Liver (tissue), 8 donors: ENCODE measurements at regions not wholly inside any gene's neighbourhood (a gene's known extent, or its start where the extent isn't known, plus 50 kb on each side); places are given as distances from the start of the nearest gene placed in this dataset.

Source experiments
- DNase-seq: peaks from one replicate; pipeline ENCODE4 v3.0.0-alpha.2; 2017; ENCODE audit warnings: low spot score
- H3K27ac ChIP-seq, 2 donors: one replicate each; pipeline ENCODE4 v1.7.0; 2013; ENCODE audit warnings: inconsistent platforms in 2 of 2, low read length in 2 of 2, control low read depth in 1 of 2, low read depth in 1 of 2, mild to moderate bottlenecking in 1 of 2
- H3K27me3 ChIP-seq, 4 donors: one replicate each; pipeline versions ENCODE4 v1.6.1 to v1.7.0; 2013; ENCODE audit warnings: low read length in 3 of 4, inconsistent platforms in 1 of 4, mild to moderate bottlenecking in 1 of 4, moderate library complexity in 1 of 4; ENCODE audit not compliant: control insufficient read depth in 4 of 4, insufficient read depth in 4 of 4
- H3K36me3 ChIP-seq, 4 donors: one replicate each; pipeline versions ENCODE4 v1.6.1 to v1.7.0; 2013; ENCODE audit warnings: low read length in 3 of 4, mild to moderate bottlenecking in 3 of 4, low read depth in 1 of 4, moderate library complexity in 1 of 4; ENCODE audit not compliant: control insufficient read depth in 4 of 4, insufficient read depth in 3 of 4
- H3K4me1 ChIP-seq, 4 donors: one replicate each; pipeline versions ENCODE4 v1.6.1 to v1.7.0; 2013; ENCODE audit warnings: low read length in 3 of 4, mild to moderate bottlenecking in 3 of 4, moderate library complexity in 1 of 4; ENCODE audit not compliant: control insufficient read depth in 4 of 4, insufficient read depth in 4 of 4
- H3K4me3 ChIP-seq, 3 donors: one replicate each; pipeline versions ENCODE4 v1.6.1 to v1.7.0; 2013; ENCODE audit warnings: low read length in 3 of 3, control low read depth in 1 of 3, low read depth in 1 of 3, mild to moderate bottlenecking in 1 of 3
- H3K9ac ChIP-seq, 2 donors: one replicate each; pipeline ENCODE4 v1.7.0; 2013; ENCODE audit warnings: low read length in 2 of 2, mild to moderate bottlenecking in 2 of 2, moderate library complexity in 2 of 2, control low read depth in 1 of 2, low read depth in 1 of 2
- H3K9me3 ChIP-seq, 4 donors: one replicate each; pipeline versions ENCODE4 v1.6.1 to v1.7.0; 2013; ENCODE audit warnings: low read length in 3 of 4; ENCODE audit not compliant: control insufficient read depth in 4 of 4
- EGR1 ChIP-seq, 2 donors: IDR thresholded peaks; 2 replicates each; pipeline ENCODE4 v1.6.1; 2016 to 2018; ENCODE audit warnings: antibody characterized with exemption in 2 of 2, low read depth in 2 of 2
- FOXA1 ChIP-seq: IDR thresholded peaks from 2 replicates; pipeline ENCODE4 v1.6.1; 2016; ENCODE audit warnings: antibody characterized with exemption
- FOXA2 ChIP-seq: IDR thresholded peaks from 2 replicates; pipeline ENCODE4 v1.6.1; 2016; ENCODE audit warnings: antibody characterized with exemption
- GABPA ChIP-seq, 2 donors: IDR thresholded peaks in 1 of 2; conservative IDR thresholded peaks in 1 of 2; 2 replicates each; pipeline ENCODE4 v1.6.1; 2016; ENCODE audit warnings: antibody characterized with exemption in 2 of 2, mild to moderate bottlenecking in 1 of 2, moderate library complexity in 1 of 2
- HNF4A ChIP-seq, 2 donors: conservative IDR thresholded peaks; 2 replicates each; pipeline ENCODE4 v1.6.1; 2016; ENCODE audit warnings: antibody characterized with exemption in 2 of 2, mild to moderate bottlenecking in 2 of 2
- HNF4G ChIP-seq: IDR thresholded peaks from 2 replicates; pipeline ENCODE4 v1.6.1; 2016; ENCODE audit warnings: antibody characterized with exemption
- JUND ChIP-seq, 2 donors: IDR thresholded peaks; 2 replicates each; pipeline ENCODE4 v1.6.1; 2016; ENCODE audit warnings: antibody characterized with exemption in 2 of 2
- NR2F2 ChIP-seq: IDR thresholded peaks from 2 replicates; pipeline ENCODE4 v1.6.1; 2016; ENCODE audit warnings: antibody characterized with exemption
- RAD21 ChIP-seq, 2 donors: IDR thresholded peaks; 2 replicates each; pipeline ENCODE4 v1.6.1; 2016; ENCODE audit warnings: antibody characterized with exemption in 2 of 2, mild to moderate bottlenecking in 2 of 2
- RXRA ChIP-seq, 2 donors: IDR thresholded peaks; 2 replicates each; pipeline ENCODE4 v1.6.1; 2017 to 2018; ENCODE audit warnings: antibody characterized with exemption in 2 of 2, mild to moderate bottlenecking in 1 of 2
- SP1 ChIP-seq: IDR thresholded peaks from 2 replicates; pipeline ENCODE4 v1.6.1; 2018; ENCODE audit warnings: antibody characterized with exemption, mild to moderate bottlenecking
- TAF1 ChIP-seq: conservative IDR thresholded peaks from 2 replicates; pipeline ENCODE4 v1.6.1; 2016; ENCODE audit warnings: antibody characterized with exemption, mild to moderate bottlenecking
- YY1 ChIP-seq: IDR thresholded peaks from 2 replicates; pipeline ENCODE4 v1.6.1; 2016; ENCODE audit warnings: antibody characterized with exemption, mild to moderate bottlenecking
- WGBS: extraction: QIAGEN DNeasy Blood & Tissue Kit; methylation state at CpG from one replicate; pipeline ENCODE4 v1.1.7; 2013; 5-methylcytosine and 5-hydroxymethylcytosine counted together
- TF ChIP-seq, protein P1 (sequence below): fragments of 150-350 bp; IDR thresholded peaks from 2 replicates; pipeline ENCODE4 v1.5.1; 2017; ENCODE audit warnings: improper control_type of control experiment, low read depth, low read length; ENCODE audit not compliant: missing input control
- TF ChIP-seq, protein P2 (sequence below): IDR thresholded peaks from 2 replicates; pipeline ENCODE4 v1.6.1; 2016; ENCODE audit warnings: antibody characterized with exemption
- TF ChIP-seq, protein P3 (sequence below): IDR thresholded peaks from 2 replicates; pipeline ENCODE4 v1.6.1; 2016; ENCODE audit warnings: antibody characterized with exemption, mild to moderate bottlenecking
- TF ChIP-seq, protein P4 (sequence below): IDR thresholded peaks from 2 replicates; pipeline ENCODE4 v1.6.1; 2016; ENCODE audit warnings: antibody characterized with exemption
- TF ChIP-seq, protein P5 (sequence below): IDR thresholded peaks from 2 replicates; pipeline ENCODE4 v1.6.1; 2016; ENCODE audit warnings: antibody characterized with exemption
- donor health status: healthy.
- donor health status: healthy.
- donor health status: healthy.
- donor health status: healthy.
- donor health status: healthy.

DNA sequence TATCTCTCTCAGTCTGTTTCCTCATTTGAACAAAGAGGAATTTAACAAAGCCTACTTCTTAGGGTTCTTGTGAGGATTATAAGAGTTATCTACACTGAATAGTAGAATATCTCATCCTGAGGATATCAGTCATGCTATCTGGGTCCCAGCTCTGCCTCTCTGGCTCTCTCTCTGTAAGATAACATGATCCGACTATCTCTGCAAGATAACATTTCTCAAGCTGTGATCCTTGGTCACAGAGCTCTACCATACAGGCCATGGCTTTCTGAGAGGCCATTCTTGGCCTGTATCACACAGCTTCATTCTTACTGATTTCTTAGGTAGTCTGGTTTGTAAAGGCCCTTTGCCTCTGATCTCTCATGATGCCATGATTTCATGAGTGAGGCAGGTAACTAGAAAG, 71.0 kb upstream of the TRABD2B start:
- WGBS, result 92% methylated on average over 1 of the region's 1 CpG
- no peak for DNase-seq
- Histone ChIP-seq H3K36me3 (no peaks in the 10 kb centered on the region), H3K9me3 (no peaks in the 10 kb centered on the region), H3K27ac (no peak overlapping the region), H3K4me1 (peaks cover 0 to 19% (median 2%) of the 10 kb centered on the region in 4 donors), H3K27me3 (no peaks in the 10 kb centered on the region), H3K9ac (no peak overlapping the region), H3K4me3 (no peak overlapping the region)
- TF ChIP-seq, protein P1, sequence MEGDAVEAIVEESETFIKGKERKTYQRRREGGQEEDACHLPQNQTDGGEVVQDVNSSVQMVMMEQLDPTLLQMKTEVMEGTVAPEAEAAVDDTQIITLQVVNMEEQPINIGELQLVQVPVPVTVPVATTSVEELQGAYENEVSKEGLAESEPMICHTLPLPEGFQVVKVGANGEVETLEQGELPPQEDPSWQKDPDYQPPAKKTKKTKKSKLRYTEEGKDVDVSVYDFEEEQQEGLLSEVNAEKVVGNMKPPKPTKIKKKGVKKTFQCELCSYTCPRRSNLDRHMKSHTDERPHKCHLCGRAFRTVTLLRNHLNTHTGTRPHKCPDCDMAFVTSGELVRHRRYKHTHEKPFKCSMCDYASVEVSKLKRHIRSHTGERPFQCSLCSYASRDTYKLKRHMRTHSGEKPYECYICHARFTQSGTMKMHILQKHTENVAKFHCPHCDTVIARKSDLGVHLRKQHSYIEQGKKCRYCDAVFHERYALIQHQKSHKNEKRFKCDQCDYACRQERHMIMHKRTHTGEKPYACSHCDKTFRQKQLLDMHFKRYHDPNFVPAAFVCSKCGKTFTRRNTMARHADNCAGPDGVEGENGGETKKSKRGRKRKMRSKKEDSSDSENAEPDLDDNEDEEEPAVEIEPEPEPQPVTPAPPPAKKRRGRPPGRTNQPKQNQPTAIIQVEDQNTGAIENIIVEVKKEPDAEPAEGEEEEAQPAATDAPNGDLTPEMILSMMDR, result no peak
- TF ChIP-seq, protein P2, sequence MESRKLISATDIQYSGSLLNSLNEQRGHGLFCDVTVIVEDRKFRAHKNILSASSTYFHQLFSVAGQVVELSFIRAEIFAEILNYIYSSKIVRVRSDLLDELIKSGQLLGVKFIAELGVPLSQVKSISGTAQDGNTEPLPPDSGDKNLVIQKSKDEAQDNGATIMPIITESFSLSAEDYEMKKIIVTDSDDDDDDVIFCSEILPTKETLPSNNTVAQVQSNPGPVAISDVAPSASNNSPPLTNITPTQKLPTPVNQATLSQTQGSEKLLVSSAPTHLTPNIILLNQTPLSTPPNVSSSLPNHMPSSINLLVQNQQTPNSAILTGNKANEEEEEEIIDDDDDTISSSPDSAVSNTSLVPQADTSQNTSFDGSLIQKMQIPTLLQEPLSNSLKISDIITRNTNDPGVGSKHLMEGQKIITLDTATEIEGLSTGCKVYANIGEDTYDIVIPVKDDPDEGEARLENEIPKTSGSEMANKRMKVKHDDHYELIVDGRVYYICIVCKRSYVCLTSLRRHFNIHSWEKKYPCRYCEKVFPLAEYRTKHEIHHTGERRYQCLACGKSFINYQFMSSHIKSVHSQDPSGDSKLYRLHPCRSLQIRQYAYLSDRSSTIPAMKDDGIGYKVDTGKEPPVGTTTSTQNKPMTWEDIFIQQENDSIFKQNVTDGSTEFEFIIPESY, result no peak
- TF ChIP-seq YY1 (no peak), SP1 (no peak), EGR1 (IDR thresholded peaks at IDR 0.05; ENCODE audit: low read depth in 2 of 2) (no peak), FOXA1 (no peak), FOXA2 (no peak), TAF1 (no peak), RXRA (IDR thresholded peaks at IDR 0.05) (no peak), NR2F2 (no peak), HNF4A (conservative IDR thresholded peaks at IDR 0.05) (no peak), GABPA (IDR thresholded peaks at IDR 0.05 in 1 of 2, conservative IDR thresholded peaks at IDR 0.05 in 1 of 2) (no peak), HNF4G (no peak)
- TF ChIP-seq, protein P3, sequence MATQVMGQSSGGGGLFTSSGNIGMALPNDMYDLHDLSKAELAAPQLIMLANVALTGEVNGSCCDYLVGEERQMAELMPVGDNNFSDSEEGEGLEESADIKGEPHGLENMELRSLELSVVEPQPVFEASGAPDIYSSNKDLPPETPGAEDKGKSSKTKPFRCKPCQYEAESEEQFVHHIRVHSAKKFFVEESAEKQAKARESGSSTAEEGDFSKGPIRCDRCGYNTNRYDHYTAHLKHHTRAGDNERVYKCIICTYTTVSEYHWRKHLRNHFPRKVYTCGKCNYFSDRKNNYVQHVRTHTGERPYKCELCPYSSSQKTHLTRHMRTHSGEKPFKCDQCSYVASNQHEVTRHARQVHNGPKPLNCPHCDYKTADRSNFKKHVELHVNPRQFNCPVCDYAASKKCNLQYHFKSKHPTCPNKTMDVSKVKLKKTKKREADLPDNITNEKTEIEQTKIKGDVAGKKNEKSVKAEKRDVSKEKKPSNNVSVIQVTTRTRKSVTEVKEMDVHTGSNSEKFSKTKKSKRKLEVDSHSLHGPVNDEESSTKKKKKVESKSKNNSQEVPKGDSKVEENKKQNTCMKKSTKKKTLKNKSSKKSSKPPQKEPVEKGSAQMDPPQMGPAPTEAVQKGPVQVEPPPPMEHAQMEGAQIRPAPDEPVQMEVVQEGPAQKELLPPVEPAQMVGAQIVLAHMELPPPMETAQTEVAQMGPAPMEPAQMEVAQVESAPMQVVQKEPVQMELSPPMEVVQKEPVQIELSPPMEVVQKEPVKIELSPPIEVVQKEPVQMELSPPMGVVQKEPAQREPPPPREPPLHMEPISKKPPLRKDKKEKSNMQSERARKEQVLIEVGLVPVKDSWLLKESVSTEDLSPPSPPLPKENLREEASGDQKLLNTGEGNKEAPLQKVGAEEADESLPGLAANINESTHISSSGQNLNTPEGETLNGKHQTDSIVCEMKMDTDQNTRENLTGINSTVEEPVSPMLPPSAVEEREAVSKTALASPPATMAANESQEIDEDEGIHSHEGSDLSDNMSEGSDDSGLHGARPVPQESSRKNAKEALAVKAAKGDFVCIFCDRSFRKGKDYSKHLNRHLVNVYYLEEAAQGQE, result no peak
- TF ChIP-seq, protein P4, sequence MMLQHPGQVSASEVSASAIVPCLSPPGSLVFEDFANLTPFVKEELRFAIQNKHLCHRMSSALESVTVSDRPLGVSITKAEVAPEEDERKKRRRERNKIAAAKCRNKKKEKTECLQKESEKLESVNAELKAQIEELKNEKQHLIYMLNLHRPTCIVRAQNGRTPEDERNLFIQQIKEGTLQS, result no peak
- TF ChIP-seq, protein P5, sequence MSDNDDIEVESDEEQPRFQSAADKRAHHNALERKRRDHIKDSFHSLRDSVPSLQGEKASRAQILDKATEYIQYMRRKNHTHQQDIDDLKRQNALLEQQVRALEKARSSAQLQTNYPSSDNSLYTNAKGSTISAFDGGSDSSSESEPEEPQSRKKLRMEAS, result no peak

DNA sequence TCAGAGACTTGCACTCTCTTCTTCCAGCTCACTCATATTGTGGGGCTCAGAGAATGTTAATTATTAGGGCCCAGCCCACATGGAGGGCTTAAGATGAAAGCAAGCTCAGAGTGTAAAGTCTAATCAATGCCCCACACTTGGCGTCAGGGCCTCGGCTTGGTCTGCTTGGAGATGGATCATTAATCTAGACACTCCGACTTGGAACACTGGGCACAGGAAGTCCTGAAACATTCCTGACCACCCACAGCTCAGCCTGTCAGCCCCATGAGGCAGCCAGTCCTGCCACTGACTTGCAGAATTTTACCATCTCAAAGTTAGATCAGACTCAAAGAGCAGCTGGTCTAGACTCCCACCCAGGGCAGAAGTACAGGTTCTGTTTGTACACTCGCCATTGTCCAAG, 69.8 kb upstream of the TRABD2B start:
- Histone ChIP-seq H3K27ac (no peak overlapping the region), H3K27me3 (no peaks in the 10 kb centered on the region), H3K9ac (no peak overlapping the region), H3K9me3 (no peaks in the 10 kb centered on the region), H3K4me3 (no peak overlapping the region), H3K4me1 (peaks cover 2 to 30% (median 12%) of the 10 kb centered on the region in 4 donors), H3K36me3 (no peaks in the 10 kb centered on the region)
- 71% methylated on average over 4 of the region's 4 CpGs for WGBS
- no peak for DNase-seq
- TF ChIP-seq RAD21 (IDR thresholded peaks at IDR 0.05) (no peak), FOXA2 (no peak), GABPA (IDR thresholded peaks at IDR 0.05 in 1 of 2, conservative IDR thresholded peaks at IDR 0.05 in 1 of 2) (no peak), YY1 (no peak), FOXA1 (no peak), RXRA (IDR thresholded peaks at IDR 0.05) (no peak), EGR1 (IDR thresholded peaks at IDR 0.05; ENCODE audit: low read depth in 2 of 2) (no peak), TAF1 (no peak), JUND (IDR thresholded peaks at IDR 0.05) (no peak), SP1 (no peak)
- TF ChIP-seq, protein P2, result no peak
- TF ChIP-seq, protein P1, result no peak
- TF ChIP-seq, protein P5, result no peak
- TF ChIP-seq, protein P4, result no peak
